Subcutaneous abdominal adipose tissue (tissue), 5 donors: ENCODE measurements at regions not wholly inside any gene's neighbourhood (a gene's known extent, or its start where the extent isn't known, plus 50 kb on each side); places are given as distances from the start of the nearest gene placed in this dataset.

ENCODE experiments used
- H3K27ac ChIP-seq: one replicate; pipeline ENCODE4 v1.7.0; 2013; ENCODE audit warnings: low read depth, mild to moderate bottlenecking, inconsistent platforms, low read length, moderate library complexity
- H3K27me3 ChIP-seq, 5 donors: one replicate each; pipeline ENCODE4 v1.7.0; 2013; ENCODE audit warnings: low read length in 5 of 5, inconsistent platforms in 1 of 5; ENCODE audit not compliant: control insufficient read depth in 5 of 5, insufficient read depth in 4 of 5
- H3K36me3 ChIP-seq, 5 donors: one replicate each; pipeline ENCODE4 v1.7.0; 2013; ENCODE audit warnings: low read length in 5 of 5; ENCODE audit not compliant: control insufficient read depth in 5 of 5, insufficient read depth in 5 of 5
- H3K4me1 ChIP-seq, 5 donors: one replicate each; pipeline ENCODE4 v1.7.0; 2013; ENCODE audit warnings: low read length in 5 of 5, mild to moderate bottlenecking in 3 of 5, moderate library complexity in 1 of 5; ENCODE audit not compliant: control insufficient read depth in 5 of 5, insufficient read depth in 5 of 5
- H3K4me3 ChIP-seq, 5 donors: one replicate each; pipeline ENCODE4 v1.7.0; 2013; ENCODE audit warnings: low read length in 5 of 5, low read depth in 1 of 5
- H3K9ac ChIP-seq, 5 donors: one replicate each; pipeline ENCODE4 v1.7.0; 2013; ENCODE audit warnings: low read length in 5 of 5, mild to moderate bottlenecking in 4 of 5, moderate library complexity in 3 of 5
- H3K9me3 ChIP-seq, 5 donors: one replicate each; pipeline ENCODE4 v1.7.0; 2013; ENCODE audit warnings: low read length in 5 of 5; ENCODE audit not compliant: control insufficient read depth in 5 of 5
- donor health status: healthy.
- donor health status: healthy.
- donor health status: healthy.
- donor health status: healthy.
- donor health status: healthy.

GRCh38 chr4:63678358-63678931 is 730.8 kb downstream of the TECRL start:
- Histone ChIP-seq H3K4me3 (no peak overlapping the region), H3K27ac (no peak overlapping the region), H3K9me3 (no peaks in the 10 kb centered on the region), H3K4me1 (no peaks in the 10 kb centered on the region), H3K9ac (no peak overlapping the region), H3K36me3 (no peaks in the 10 kb centered on the region), H3K27me3 (no peaks in the 10 kb centered on the region)

DNA sequence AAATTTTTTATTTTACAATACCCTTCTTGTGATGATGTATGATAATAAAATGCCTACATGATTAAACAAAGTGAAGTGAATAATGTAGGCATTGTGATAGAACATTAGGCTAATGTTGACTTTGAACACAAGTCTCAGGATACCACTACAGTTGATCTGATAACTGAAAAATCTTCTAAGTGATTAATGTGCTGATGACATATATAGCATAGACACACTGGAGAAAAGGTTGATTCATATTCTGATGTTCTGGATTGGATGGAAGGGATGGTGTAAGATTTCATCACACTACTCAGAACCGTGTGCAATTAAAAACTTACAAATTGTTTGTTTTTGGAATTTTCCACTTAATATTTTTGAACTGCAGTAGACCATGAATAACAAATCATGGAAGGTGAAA is 738.5 kb downstream of the TECRL start:
- H3K4me3 ChIP-seq: no peak overlapping the region
- no peak overlapping the region for H3K9ac ChIP-seq
- H3K4me1 ChIP-seq: no peaks in the 10 kb centered on the region
- H3K36me3 ChIP-seq: no peaks in the 10 kb centered on the region
- H3K27ac ChIP-seq: no peak overlapping the region
- H3K27me3 ChIP-seq: no peaks in the 10 kb centered on the region
- peaks cover 0 to 4% (median under 1%) of the 10 kb centered on the region in 5 donors for H3K9me3 ChIP-seq

DNA sequence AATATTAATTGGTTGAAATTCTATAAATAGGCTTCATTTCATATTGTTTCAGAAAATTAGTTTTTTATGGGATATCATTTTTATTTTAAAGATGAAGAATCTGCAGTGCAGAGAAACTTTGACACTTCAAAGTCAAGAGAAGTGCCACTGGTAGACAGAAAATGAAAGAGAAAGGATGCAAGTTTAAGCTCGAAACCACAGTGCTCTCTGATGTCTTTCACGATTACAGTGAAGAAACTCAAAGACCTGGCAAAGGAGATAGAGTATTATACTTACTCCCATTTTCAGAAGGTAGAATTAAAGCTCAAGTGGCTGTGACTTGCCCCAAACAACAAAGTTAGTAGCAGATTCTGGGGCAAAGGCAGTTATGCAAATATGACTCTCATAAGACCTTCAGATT is 745.4 kb downstream of the TECRL start:
- Histone ChIP-seq H3K36me3 (no peaks in the 10 kb centered on the region), H3K27ac (no peak overlapping the region), H3K4me3 (no peak overlapping the region), H3K9ac (no peak overlapping the region), H3K4me1 (no peaks in the 10 kb centered on the region), H3K27me3 (no peaks in the 10 kb centered on the region), H3K9me3 (peaks cover 0 to 5% (median 3%) of the 10 kb centered on the region in 5 donors)

DNA sequence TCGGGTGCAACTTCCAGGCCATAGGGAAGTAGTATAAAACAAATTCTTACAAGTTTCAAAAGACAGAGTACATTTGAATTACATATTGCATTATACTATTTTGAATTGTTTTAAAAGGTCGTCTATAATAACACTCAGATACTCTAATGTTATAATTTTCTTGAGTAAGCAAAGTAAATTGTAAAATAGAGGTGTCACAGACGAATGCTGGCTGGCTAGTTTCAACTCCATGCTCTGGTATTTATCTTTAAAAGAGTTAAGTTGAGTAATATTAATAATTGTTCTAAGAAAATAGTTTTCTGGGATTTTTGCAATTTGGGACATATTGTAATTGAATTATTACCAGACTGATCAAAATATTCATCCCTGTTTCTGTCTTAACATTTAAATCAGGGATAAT is 764.9 kb downstream of the TECRL start:
- no peaks in the 10 kb centered on the region for H3K4me1 ChIP-seq
- H3K9me3 ChIP-seq: no peaks in the 10 kb centered on the region
- H3K27ac ChIP-seq: no peak overlapping the region
- H3K9ac ChIP-seq: no peak overlapping the region
- H3K36me3 ChIP-seq: no peaks in the 10 kb centered on the region
- H3K27me3 ChIP-seq: no peaks in the 10 kb centered on the region
- H3K4me3 ChIP-seq: no peak overlapping the region

DNA sequence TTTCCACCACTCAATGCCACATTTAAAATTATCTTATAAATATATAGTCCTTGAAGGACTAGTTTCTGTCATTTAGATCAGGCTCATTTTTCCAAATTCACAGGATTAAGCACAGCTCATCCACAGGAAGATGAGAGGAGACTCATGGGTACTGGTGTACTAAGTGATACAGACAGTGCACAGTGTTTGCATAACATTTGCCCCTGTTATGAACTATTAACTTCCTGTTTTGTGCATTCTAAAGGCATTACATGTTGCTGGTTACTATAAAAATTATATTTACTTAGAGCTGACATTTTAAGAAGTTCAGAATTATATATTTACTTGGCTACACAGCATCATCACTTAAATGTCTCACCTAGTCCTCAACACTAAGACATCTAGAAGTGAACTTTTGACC is 772.0 kb downstream of the TECRL start:
- Histone ChIP-seq H3K9ac (no peak overlapping the region), H3K27ac (no peak overlapping the region), H3K4me1 (no peaks in the 10 kb centered on the region), H3K9me3 (peaks cover 0 to 6% (median 0%) of the 10 kb centered on the region in 5 donors), H3K36me3 (no peaks in the 10 kb centered on the region), H3K4me3 (no peak overlapping the region), H3K27me3 (no peaks in the 10 kb centered on the region)

DNA sequence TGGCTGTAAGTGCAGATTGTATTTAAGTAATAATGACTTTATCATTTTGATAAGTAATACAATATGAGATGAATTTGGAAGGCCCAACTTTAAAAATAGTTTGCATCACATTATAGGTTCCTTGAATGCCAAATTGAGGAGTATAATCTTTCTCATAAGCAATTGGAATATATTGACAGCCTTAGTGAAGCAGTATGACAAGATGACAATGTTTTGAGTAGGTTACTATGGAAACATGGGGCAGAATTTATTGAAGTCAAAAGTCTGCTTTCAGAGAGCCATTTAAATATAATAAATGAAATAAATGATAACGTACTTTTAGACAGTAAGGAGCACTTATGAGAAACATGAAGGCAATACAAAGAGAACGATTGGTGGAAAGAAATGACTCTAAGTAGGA is 776.4 kb downstream of the TECRL start:
- Histone ChIP-seq H3K4me1 (no peaks in the 10 kb centered on the region), H3K27ac (no peak overlapping the region), H3K27me3 (no peaks in the 10 kb centered on the region), H3K4me3 (no peak overlapping the region), H3K9me3 (peaks cover 0 to 6% (median 0%) of the 10 kb centered on the region in 5 donors), H3K9ac (no peak overlapping the region), H3K36me3 (no peaks in the 10 kb centered on the region)

GRCh38 chr4:63620271-63620670 is 789.0 kb downstream of the TECRL start:
- Histone ChIP-seq H3K4me1 (no peaks in the 10 kb centered on the region), H3K9me3 (peaks cover 0 to 2% (median 0%) of the 10 kb centered on the region in 5 donors), H3K27ac (no peak overlapping the region), H3K27me3 (no peaks in the 10 kb centered on the region), H3K9ac (no peak overlapping the region), H3K4me3 (no peak overlapping the region), H3K36me3 (no peaks in the 10 kb centered on the region)

- Histone ChIP-seq H3K4me1 (no peaks in the 10 kb centered on the region), H3K36me3 (no peaks in the 10 kb centered on the region), H3K4me3 (no peak overlapping the region), H3K27me3 (no peaks in the 10 kb centered on the region), H3K9ac (no peak overlapping the region), H3K27ac (no peak overlapping the region), H3K9me3 (peaks cover 0 to 2% (median 0%) of the 10 kb centered on the region in 5 donors)
Measured at GRCh38 chr4:63619771-63620170, 789.5 kb downstream of the TECRL start.

- Histone ChIP-seq H3K4me3 (no peak overlapping the region), H3K4me1 (no peaks in the 10 kb centered on the region), H3K27me3 (no peaks in the 10 kb centered on the region), H3K27ac (no peak overlapping the region), H3K9ac (no peak overlapping the region), H3K9me3 (peaks cover 0 to 2% (median 0%) of the 10 kb centered on the region in 5 donors), H3K36me3 (no peaks in the 10 kb centered on the region)
Measured at GRCh38 chr4:63618883-63619718, 790.1 kb downstream of the TECRL start.

- H3K36me3 ChIP-seq: no peaks in the 10 kb centered on the region
- no peak overlapping the region for H3K4me3 ChIP-seq
Measured at GRCh38 chr4:63607169-63607872, 801.9 kb downstream of the TECRL start.

More at GRCh38 chr4:63607169-63607872, 801.9 kb downstream of the TECRL start:
- H3K27ac ChIP-seq: no peak overlapping the region
- no peak overlapping the region for H3K9ac ChIP-seq
- H3K27me3 ChIP-seq: no peaks in the 10 kb centered on the region
- H3K9me3 ChIP-seq: no peaks in the 10 kb centered on the region
- H3K4me1 ChIP-seq: no peaks in the 10 kb centered on the region
